Right ventricle myocardium inferior (tissue), 1 donor: ENCODE measurements at regions not wholly inside any gene's neighbourhood (a gene's known extent, or its start where the extent isn't known, plus 50 kb on each side); places are given as distances from the start of the nearest gene placed in this dataset.

ENCODE experiments used
- ATAC-seq: fragments of 200-7000 bp; cut with Tn5 transposase; one replicate; pipeline ENCODE4 v1.9.1; 2020; ENCODE audit warnings: mild to moderate bottlenecking, moderate library complexity
- DNase-seq: peaks from one replicate; pipeline ENCODE4 v3.0.0; 2021; ENCODE audit errors: missing footprints
- intact Hi-C: fragments of 100-400 bp; cut with DNase I; formaldehyde crosslinking; loops from one replicate; pipeline ENCODE4 v1.11.0; 2022
- donor health status: DM: no; HTN: yes; CAD: no; lungs with severe emphysema.

- intact Hi-C loops, result no loop called here
- DNase-seq, result no peak
- no peak for ATAC-seq
These were observed 395.4 kb upstream of the WWC1 start for GRCh38 chr5:167895899-167896659.

DNA sequence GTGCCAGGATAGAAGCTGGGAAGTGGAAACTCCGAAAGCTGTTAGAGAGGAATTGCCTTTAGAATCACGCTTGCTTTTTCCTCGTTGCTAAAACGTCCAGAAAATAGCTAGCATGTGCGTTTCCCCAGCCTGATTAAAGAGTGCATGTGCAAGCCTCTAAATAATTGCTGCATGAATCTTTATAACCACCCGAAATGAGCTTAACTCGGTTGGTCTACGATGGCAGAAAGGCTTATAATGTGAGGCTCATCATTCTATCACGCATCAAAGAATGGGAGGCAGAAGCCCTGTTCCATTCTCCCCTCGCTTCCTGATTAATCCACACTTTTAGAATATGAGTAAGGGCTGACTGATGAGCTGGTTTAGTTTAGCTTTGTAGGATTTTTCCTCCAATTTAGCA, 394.6 kb upstream of the WWC1 start:
- intact Hi-C loops, result no loop called here
- no peak for ATAC-seq
- no peak for DNase-seq

GRCh38 chr5:167897371-167897770, 394.1 kb upstream of the WWC1 start:
- ATAC-seq, result no peak
- no peak for DNase-seq
- intact Hi-C loops, result no loop called here

DNA sequence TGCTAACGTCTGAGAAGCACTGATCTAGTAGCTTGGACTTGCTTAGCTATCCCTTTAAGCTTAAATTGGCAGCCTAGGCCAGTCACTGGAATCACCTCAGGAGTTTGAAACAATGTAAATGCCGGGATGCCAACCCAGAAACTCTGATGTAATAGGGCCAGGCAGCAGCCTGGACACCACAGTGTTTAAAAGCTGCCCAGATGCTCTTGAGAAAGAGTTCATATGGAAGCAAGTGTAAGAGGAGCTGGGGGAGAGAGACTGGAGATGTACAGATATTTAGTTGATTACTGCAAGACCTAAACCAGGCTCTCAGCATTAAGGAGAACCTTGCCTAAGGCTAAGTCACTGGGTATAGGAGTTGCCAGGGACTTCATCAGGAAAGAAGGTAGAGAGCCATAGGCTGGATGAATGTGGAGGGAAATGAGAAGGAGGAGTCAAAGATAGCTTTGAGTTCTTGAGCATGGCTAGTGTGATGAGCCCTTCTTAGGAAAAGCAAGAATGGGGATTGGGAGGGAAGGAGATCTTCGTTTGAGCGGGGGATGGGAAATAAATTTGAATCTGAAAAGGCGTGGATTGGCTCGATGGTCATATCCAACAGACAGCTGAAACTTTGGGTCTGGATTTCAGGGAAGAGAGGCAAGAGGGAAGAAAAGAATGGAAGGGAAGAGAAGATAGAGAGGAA, 392.9 kb upstream of the WWC1 start:
- intact Hi-C loops, result no loop called here
- ATAC-seq (no peak), DNase-seq (no peak)

DNA sequence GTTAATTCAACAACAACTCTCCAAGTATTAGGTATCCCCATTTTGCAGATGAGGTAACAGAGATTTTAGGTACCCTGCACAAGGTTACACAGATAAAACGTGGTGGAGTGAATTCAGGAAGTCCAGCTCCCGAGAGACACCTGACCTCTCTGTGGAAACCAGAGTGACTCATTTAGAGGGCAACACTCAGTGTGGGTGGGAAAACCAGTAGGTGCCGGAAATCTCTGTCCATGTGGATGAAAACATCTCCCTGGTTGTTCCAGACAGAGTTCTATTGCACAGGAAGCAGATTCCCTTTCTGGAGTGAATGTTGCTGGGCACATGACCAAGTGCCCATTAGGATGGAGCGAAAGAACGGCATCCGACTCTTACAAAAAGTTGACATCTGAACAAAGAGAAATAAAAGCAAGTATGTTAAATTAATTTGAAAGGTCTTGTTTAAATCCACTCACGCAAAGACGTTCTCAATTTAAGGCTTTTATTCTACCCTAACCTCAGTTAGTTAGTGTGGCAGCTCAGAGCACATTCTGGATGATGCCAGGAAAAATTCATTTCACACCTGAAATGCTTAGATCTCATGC, 391.9 kb upstream of the WWC1 start:
- intact Hi-C loops, result no loop called here
- ATAC-seq (no peak), DNase-seq (no peak)

DNA sequence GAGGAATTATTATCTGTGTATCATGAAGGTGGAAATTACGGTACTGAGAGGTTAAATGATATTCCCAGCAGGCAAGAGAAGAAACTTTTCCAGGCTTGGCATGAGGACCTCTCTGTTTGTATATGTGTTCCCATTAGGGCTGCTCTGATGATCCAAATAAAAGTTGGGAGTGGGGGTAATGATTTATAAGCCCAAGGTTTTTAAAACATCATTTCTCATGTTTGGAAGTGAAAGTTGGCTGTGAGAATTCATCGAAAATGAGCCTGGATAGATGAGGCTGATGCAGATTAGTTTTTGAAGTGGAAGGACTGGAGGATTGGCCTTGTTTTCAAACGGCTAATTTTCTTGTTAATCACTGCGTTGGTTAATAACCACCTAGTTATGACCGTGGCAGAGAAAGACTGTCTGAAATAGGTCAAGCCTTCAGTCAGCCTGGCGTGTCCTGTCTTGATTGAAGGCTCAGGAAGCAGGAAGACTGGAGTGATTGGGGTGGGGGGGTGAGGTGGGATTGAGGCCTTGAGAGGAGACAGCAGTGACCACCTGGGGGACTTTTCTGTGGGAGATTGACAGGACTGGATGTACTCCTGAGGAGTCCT, 391.0 kb upstream of the WWC1 start:
- no peak for DNase-seq
- intact Hi-C loops, result no loop called here
- ATAC-seq, result no peak

GRCh38 chr5:167902298-167902697, 389.1 kb upstream of the WWC1 start:
- intact Hi-C loops, result no loop called here
- DNase-seq (no peak), ATAC-seq (no peak)

DNA sequence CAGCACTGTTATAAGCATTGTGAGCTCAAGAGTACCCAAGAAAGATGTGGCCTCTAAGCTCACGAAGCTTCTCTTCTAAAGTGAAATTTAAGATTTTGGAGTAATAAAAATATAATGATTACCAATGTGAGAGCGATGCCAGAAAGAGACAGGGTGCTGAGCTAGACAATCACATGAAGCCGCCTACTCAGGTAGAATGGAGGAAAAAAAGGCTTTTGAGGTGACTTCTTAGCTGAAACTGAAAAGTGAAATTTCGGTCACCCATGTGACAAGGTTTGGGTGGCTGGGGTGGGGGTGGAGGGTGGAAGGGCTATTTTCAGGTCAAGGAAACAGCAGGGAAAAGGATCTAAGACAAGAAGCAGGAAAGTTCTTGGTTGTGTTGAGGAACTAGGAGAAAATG, 388.2 kb upstream of the WWC1 start:
- ATAC-seq (no peak), DNase-seq (no peak)
- intact Hi-C loops, result no loop called here

DNA sequence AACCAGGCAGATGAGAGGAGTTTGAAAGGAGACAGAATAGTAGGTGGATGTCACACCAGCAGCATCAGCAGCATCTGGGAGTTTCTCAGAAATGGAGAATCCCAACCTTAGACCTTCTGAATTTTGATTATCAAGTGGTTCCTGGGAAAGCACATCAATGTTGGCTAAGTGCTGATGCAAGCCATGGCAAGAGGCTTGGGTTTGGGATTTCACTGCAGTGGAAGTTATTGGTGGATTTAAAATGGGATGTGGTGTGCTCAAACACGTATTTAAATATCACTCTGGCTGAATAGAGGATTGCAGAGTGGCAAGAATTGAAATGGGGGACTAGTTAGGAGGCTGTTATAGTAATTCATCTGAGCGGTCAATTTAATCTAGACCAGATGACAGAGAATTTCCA, 387.8 kb upstream of the WWC1 start:
- DNase-seq, result no peak
- intact Hi-C loops, result no loop called here
- no peak for ATAC-seq

DNA sequence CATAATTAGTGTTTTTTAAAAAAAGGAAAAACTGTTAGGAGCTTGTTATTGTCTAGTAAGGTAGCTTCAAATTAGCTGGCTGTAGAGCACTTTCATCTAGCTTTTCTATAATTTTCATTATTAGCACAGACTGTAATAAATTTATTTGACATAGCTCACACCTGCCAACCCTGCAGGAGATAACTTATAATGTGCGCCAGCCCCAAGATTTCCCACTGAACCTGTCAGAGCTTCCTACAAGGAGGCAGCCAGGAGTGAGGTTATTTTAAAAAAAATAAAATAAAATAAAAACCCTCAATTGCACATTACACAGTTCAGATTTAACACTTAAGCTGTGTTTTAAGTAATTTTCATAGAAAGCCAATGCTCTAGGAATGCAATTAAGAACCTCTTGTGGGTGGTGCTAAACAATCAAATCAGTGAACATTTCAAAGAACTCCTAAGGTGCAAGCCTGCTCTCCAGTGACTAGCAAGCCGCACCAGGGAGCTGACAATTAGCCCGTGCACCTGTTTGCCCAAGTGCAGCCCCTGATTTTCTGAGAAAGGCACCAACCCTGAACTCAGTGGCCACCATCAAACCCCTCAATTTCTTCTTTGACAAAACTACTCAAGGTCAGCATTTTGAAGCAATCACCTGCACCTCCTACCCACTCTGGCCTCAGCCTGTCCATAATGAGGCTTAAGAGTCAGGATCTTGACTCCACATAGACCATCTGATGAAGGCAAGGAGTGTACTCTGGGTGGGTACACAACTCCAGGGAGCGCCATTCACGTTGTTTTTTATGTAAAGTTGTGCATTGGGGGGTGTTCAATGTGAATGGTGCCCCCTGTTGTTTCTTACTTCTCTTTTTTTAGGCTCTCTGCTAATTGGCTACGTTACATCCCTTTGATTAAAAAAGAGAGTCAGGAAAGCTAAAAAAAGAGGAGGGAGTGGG, 385.3 kb upstream of the WWC1 start:
- no peak for DNase-seq
- intact Hi-C loops, result no loop called here
- no peak for ATAC-seq

- DNase-seq (no peak), ATAC-seq (no peak)
- intact Hi-C loops, result no loop called here
These were observed 382.8 kb upstream of the WWC1 start for GRCh38 chr5:167908606-167909005.

DNA sequence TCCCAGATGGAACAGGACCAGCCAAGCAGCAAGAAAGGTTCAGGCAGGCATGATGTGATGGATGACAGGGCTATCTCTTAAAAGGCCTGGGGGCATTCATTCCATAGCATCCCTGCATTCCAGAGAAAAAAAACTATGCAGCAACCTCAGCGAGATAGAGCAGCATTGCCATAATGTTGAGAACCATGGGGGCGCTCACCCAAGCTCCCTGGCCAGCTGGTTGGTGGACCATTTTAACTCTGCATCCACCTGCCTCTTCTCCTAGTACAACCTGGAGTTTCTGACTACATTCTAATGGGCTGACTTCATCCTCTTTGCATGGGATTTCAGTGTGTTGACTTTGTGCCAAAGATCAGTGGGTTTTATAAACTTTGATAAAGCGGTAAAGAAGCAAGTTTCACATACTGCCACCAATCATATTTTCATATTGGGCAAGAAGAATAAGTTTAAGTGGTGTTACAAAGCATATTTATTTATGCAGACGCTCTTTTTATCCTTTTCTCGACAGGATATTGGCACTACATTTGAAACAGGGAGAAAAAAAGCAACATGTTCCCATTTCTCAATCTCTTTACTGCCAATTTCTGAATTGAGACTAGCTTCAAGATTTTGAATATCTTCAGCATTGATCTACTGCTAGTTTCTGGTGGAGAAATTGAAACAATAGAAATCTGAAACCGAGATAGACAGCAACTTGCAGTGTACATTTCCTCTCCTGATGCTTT, 378.3 kb upstream of the WWC1 start:
- intact Hi-C loops, result no loop called here
- ATAC-seq (no peak), DNase-seq (no peak)

DNA sequence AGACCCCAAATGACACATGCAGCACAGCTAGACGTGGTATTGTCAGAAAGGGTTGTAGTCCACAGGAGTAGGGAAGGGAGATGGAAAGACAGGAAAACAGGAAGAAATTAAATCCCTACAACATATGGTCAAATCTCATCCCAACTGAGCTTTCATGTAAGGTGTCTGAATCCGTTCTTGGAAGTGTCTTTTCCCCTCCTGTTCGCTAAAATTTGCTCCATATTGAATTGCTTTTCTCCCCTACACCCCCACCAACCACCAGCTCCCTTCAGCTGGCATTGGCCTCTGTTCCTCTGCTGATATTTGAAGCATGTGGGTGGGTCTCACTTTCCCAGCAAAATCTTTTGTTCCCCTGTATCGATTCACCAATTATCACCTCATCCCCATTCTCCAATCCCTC, 376.2 kb upstream of the WWC1 start:
- DNase-seq (no peak), ATAC-seq (no peak)
- intact Hi-C loops, result no loop called here

- ATAC-seq, result no peak
- intact Hi-C loops, result no loop called here
- DNase-seq, result no peak
These were observed 375.2 kb upstream of the WWC1 start for GRCh38 chr5:167916261-167916691.

GRCh38 chr5:167916706-167917105, 374.7 kb upstream of the WWC1 start:
- intact Hi-C loops, result no loop called here
- no peak for DNase-seq
- ATAC-seq, result peak; percentile 52

- DNase-seq (no peak), ATAC-seq (peak; percentile 83)
- intact Hi-C loops, result no loop called here
These were observed 373.1 kb upstream of the WWC1 start for GRCh38 chr5:167918184-167918812.

DNA sequence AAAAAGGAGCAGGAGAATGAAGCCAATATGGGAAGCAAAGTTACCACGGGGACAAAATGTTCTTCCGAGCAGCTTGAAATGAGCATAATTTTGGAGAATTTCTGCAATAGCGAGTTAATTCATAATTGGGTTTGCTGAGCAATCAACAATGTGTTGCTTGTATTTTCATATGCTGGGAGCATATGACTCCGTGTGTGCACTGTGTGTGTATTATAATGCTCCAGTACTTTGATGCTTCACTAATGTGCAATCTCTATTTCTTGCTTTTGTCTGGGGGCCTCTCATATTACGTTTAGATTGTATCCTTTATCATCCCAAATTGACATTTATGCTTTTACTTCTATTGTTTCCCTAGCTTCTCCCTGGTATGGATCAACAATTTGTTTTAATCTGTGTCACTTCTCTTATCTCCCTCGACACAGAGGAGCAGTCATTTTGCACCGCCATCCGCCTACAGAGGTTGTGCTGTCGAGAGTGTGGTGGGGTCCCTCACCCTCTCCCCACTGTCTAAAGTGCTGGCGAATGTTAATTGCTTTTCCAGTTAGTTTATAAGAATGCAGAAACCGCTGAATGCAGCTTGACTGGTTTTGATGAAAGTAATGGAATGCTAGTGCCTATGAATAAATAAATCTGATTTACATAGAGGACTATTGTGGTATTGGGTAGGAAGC, 372.5 kb upstream of the WWC1 start:
- DNase-seq (no peak), ATAC-seq (no peak)
- intact Hi-C loops, result no loop called here
